Esophagus squamous epithelium (tissue), 4 donors: ENCODE measurements at regions not wholly inside any gene's neighbourhood (a gene's known extent, or its start where the extent isn't known, plus 50 kb on each side); places are given as distances from the start of the nearest gene placed in this dataset.

Experiments
- CTCF ChIP-seq, 6 experiments: fragments of 450-650 bp in 4 of 6; fragments of 200-600 bp in 2 of 6; sonication (generic) in 2 of 6; IDR thresholded peaks; one replicate each; pipeline ENCODE4 v1.5.1; 2016 to 2019; ENCODE audit warnings: antibody characterized with exemption in 6 of 6, mild to moderate bottlenecking in 4 of 6, moderate library complexity in 4 of 6
- POLR2A ChIP-seq, 4 donors: fragments of 450-650 bp; IDR thresholded peaks; one replicate each; pipeline ENCODE4 v1.6.1; 2017; ENCODE audit warnings: antibody characterized with exemption in 4 of 4, mild to moderate bottlenecking in 4 of 4, moderate library complexity in 3 of 4

- TF ChIP-seq CTCF (IDR thresholded peaks at IDR 0.05) (no peak), POLR2A (IDR thresholded peaks at IDR 0.05) (no peak)
Observed at GRCh38 chr15:31270767-31271166, 55.9 kb upstream of the KLF13 start.
